HG03342 (cell line): ENCODE measurements at regions not wholly inside any gene's neighbourhood (a gene's known extent, or its start where the extent isn't known, plus 50 kb on each side); places are given as distances from the start of the nearest gene placed in this dataset.
A peak's percentile ranks its signal among the peaks of the same experiment; 100 is the strongest.
"Not testable (repeated sequence)": the region's sequence is repeated elsewhere in the genome, so short reads cannot be mapped to it uniquely, and the experiment has no call there.

Source experiments
- ATAC-seq: cut with Tn5 transposase; IDR thresholded peaks from one replicate; pipeline ENCODE4 v1.9.1; 2021; ENCODE audit warnings: mild to moderate bottlenecking, moderate library complexity; ENCODE audit not compliant: unreplicated experiment

DNA sequence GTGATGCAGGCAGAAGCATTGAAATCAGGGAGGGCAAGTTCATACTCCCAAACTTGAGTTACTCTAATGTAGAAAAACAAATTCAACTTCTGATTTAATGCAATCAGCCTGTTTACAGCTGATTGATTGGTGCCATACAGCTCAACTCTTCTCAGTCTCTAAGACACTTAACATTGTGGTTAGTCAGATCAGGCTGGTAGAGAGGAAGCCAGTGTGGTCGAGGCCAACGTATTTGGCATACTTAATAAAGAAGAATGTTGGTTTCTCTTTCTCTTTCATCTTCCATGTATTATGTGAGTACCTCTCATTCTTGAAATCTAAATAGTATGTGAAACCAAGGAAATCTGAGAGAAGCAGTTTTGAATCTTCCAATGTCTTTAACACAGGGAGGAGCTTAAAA lies 255.0 kb upstream of the SLITRK1 start:
- ATAC-seq: peak; percentile 85

DNA sequence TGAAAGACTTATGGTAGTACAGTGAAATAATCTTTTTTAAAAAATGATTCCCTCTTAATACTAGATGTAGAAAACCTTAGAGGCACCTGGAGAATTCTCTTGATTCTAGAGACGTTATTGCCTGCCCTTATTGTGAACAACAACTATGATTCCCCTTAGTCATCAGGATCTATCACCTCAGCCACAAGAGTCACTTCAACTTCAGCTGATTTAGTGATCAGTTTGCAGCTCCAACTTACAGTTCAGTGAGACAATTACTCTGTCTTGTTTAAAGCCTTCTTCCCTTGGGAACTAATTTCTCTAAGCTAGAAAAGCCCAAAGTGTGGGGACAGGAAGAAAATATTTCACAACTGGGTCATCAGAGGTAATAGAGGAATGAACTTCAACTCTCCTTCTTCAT lies 254.3 kb upstream of the SLITRK1 start:
- ATAC-seq: no peak

DNA sequence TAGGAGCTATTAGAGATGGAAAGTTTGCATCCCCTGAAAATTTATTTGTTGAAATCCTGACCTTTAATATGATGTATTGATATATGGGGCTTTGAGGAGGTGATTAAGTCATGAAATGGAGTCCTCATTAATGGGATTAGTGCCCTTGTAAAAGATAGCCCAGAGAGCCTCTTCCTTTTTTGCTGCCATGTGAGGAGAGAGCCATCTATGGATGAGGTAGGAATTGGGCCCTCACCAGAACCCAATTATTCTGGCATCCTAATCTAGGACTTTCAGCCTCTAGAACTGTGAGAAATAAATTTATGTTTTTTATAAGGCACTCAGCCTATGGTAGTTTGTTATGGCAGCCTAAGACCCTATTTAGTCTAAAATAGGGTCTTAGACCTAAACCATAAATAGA lies 250.2 kb upstream of the SLITRK1 start:
- no peak for ATAC-seq

DNA sequence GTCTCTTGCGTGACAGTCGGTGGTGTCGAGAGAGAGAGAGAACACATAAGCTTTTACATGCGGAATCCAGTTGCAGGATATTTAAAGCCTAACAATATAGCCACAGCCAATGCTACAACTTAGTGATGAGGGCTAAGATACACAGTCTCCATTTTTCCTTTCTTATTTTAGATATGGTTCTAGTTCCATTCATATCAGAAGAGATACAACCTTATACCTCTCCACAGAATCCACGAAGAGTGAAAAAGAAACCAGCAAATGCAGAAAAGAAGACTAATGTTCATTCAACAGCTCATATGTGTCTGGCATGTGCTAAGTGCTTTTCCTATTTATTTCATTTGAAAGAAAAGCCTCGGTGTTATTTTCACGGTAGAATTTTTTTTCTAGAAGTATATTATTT lies 249.0 kb upstream of the SLITRK1 start:
- no peak for ATAC-seq

DNA sequence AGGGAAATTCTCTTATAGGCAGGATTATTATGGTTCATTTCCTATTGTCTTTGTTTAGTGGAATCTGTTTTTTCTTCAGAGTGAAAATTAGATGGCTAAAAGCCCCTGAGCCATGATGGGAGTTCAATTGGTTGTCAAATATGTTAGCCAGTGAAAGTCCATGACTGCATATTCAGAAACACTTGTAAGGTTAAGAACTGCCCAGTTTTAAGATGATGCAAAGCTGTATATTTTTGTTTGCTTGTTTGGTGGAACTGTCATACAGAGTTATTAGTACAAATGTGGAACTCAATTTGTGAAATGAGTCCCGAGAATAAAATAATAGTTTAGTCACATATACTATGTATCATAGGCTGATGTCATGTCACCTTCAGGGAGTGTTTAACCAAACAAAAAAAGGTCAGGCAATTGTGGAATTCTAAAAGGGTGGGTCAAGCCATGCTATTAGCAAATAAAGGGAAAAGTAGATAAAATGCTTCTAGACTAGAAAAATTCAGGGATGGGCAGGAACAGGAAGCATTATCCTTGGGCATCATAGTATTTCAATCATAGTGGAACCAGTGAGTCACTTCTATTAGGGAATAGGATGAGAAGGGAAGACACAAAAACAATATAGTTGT lies 248.3 kb upstream of the SLITRK1 start:
- no peak for ATAC-seq

DNA sequence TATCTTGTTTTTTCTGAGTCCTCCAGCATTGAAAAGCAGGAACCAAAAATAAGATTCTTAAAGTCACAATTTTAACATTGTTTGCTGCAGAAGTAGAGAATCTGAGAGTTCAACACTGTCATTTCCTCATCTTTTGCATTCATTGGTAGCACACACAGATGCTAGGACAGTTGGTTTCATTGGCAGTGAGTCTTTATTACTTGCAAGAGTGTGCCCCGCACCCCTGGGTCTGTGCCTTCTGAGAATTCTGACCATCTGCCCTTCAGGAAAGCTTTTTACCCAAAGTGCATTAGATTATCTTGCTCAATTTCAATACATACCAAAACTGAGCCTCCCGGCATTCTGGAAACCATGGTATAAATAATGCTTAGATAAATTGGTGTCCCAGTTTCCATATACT lies 247.7 kb upstream of the SLITRK1 start:
- ATAC-seq: no peak

DNA sequence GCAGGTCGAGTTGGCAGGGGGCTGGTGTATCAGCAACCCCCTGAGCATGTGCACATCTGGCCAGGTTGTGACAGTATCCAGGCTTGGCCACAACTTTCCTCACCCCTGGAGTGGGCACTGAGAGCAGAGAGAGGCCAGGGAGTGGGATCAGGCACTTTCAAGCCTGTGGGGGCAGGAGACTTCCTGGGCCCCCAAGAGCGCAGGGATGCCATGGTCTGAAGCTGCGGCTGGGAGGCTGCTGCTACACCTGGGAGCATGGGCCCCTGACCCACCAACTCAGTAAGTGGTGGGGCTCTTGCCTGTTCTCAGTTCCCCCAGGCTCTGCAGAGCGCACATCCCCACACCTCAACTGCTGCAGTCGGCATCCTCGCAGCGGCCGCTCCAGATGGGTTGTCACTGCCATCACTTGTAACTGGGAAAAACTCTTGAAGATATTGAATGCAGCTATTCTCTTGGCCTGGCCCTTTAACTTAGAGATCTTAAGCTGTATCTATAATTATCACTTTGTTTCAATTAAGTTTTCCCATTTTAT lies 245.4 kb upstream of the SLITRK1 start:
- ATAC-seq: no peak

DNA sequence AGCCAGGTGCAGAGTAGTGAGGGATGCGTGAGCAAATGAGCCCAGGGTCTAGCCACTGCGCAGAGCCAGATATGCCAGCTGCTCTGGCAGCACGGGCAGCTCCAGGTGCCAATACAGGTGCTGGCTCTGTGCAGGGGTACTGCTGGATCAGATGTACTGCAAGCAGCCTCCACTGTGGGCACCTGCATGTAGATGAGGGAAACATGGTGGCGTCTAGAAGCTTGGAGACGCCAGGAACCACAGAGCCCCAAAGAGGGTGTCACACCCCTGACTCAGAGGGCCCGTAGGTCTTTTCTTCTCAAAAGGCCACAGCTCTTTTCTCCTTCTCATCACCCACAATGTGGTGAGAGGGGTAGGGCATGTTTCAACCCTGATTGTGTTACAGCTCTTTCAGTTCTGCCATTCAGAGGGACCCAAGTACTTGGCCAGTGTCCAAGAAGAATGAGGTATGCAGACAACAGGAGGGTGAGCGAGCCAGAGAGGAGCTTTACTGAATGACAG lies 244.4 kb upstream of the SLITRK1 start:
- no peak for ATAC-seq

DNA sequence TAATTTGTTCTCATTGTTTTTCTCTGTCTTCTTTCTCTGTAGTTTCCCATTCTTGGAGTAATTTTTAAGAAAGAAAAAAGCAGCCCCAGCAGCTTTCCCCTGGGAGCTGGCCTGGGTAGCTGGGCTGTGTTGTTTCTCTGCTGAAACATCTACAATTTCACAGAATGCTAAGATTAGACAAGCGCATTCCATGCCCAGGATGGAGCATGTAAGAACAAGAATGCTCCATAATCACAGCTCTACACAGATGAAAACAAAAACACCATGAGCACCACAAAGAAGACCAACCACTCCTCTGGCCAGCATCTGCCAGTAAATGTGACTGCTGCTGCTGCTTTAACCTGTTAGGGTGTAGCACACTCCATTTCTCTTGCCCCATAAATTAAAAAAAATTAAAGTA lies 239.2 kb upstream of the SLITRK1 start:
- no peak for ATAC-seq

DNA sequence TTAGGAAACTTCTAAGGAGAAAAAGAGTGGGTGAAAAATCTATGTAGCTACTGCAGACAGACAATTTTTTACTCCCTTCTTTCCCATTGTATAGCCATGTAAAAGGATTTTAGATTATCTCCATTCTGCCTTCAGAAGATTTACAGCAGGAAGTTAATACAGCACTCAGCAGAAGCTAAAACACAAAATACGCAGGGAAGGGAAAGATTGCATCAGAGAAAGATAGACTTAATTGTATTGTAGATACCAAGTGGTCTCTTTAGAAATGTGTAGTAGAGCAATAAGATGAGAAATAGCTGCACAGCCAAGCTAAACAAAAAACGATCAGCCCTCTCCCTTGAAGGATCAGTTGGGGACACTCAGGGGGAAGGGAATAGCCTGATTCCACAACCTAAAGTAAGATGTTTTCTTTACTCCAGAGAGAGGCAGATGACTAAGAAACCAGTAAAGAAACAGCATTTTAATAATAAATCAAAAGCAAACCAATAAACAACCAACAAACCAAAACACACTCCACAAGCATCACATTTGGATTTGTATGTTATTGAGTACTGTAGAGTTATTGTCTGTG lies 236.7 kb upstream of the SLITRK1 start:
- ATAC-seq: no peak

DNA sequence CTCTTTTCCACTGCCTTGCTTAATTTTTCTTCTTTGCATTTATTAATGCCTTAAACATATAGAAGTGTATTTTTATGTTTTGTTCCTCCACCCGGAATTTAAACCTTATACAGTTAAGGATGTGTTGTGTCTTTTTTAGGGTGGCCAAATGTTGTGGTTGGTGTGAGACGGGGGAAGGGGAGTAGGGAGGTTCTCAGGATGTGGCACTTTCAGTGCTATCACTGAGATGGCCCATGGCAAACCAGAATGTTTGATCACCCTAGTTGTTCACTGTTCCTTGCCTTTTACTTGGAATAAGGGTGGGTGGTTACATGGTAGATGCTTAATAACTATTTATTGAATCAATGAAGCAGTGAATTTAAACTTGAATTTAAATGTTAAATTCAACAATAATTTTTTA lies 216.0 kb upstream of the SLITRK1 start:
- no peak for ATAC-seq

DNA sequence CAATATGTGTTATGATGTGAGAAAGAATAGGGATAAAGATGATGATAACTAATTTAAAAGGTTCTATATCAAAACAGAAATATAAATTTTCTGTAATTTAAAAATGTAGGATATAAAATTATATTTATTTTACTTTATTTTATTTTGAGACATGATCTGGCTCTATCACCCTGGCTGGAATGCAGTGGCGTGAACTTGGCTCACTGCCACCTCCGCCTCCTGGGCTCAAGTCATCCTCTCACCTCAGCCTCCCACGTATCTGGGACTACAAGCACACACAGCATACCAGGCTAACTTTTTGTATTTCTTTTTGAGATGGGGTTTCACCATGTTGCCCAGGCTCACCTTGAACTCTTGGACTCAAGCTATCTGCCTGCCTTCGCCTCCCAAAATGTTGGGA lies 214.9 kb upstream of the SLITRK1 start:
- ATAC-seq: no peak

DNA sequence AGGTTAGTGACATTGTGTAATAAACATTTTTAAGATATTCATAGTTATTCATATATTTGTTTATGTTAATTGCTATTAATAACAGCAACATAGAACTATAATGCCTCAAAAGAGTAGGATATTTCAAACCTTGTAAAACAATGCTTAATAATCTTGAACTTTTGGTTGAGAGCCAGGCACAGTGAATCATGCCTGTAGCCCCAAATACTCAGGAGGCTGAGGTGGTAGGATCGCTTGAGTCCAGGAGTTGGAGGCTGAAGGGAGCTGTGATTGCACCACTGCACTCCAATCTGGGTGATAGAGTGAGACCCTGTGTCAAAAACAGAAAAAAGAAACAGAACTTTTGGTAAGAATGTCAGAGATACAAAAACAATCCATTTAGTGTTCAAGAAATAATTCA lies 213.9 kb upstream of the SLITRK1 start:
- ATAC-seq: no peak

DNA sequence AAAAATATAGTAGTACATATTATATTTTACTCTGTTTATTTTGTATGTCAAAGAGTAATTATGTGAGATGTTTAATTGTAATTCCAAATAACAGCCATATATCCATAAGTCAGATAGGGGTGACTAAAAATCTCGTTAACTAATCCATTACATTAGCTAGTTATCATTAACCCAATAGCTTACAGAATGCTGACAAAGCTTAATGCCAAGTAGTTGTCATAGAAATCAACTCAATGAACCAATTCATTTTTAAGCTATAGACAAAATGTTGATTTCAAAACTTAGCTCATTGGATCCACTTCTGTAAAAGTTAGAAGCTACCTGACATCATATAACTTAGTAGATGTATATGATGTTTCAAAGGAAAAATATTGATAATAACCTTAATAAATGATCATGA lies 206.7 kb upstream of the SLITRK1 start:
- ATAC-seq: no peak

DNA sequence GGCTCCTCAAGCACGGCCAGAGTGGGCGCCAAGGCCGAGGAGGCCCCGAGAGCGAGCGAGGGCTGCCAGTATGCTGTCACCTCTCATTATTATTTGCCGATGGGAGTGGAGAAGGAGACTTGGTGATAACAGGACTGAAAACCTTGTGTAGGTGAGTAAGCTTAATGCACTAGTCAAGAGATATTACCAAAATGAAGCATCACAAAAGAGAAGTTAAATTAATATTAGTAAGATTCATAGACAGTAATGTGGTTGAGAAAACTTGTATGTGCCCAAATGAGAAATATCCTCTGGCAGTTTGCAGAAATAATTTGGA lies 204.5 kb upstream of the SLITRK1 start:
- no peak for ATAC-seq

DNA sequence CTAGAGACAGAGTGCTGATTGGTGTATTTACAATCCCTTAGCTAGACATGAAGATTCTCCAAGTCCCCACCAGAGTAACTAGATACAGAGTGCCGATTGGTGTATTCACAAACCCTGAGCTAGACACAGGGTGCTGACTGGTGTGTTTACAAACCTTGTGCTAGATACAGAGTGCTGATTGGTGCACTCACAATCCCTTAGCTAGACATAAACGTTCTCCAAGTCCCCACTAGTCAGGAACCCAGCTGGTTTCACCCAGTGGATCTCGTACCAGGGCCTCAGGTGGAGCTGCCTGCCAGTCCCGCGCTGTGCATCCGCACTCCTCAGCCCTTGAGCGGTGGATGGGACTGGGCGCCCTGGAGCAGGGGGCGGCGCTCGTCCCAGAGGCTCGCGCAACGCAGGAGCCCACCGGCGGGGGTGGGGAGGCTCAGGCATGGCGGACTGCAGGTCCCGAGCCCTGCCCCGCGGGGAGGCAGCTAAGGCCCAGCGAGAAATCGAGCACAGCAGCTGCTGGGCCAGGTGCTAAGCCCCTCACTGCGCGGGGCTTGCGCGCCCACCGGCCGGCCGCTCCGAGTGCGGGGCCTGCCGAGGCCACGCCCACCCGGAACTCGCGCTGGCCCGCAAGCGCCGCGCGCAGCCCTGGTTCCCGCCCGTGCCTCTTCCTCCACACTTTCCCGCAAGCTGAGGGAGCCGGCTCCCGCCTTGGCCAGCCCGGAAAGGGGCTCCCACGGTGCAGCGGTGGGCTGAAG lies 204.0 kb upstream of the SLITRK1 start:
- not testable (repeated sequence) for ATAC-seq

DNA sequence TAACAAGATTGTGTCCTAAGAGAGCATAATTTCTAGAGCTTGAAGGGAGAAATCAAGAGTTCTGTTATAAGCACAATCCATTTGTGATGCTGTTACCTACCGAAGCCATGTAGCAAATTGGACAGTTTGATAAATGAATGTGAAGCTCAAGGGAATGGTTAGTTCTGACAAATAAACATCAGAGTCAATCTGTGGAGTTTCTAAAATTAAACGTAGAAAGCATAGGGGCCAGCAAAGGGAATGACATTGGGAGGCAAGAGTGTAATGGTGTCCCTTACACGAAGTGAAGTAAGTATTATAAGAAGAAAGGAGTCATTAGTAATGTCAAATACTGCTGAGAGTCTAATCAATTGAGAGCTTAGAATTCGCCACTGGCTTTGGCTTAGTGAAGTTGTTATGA lies 200.2 kb upstream of the SLITRK1 start:
- ATAC-seq: no peak

DNA sequence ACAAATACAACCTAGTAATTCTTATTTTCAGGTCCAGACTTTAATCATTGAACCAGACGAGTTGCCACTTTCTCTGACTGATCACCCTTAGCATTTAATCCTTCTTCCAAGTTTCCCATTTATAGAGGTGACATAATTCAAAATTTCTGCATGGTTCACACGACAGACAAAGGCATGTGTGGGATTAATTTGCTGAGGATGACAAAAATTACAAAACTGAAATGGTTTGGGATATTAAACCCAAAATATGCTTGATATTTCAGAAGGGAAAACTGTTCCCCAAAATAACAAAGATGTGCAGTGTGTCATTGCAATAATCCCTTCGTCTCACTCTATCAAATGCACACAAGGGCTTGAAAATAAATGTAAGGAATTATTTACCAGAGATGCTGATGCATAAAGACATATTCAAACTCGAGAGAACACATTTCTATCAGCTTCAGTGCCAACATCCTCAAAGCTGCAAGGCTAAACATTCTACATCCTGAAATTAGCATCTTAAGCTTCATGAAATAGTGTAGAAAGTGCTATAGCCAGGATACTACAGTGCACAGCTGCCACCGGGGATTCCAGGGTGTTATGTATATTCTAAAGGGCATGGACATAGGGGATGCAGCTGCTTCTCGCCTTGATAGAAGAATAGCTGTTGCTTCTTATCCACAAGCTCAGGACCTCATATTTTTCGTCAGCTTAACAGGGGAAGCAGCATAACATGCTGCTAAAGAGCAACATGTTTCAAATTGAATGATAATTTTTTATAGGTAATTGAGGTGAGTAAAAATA lies 198.7 kb upstream of the SLITRK1 start:
- ATAC-seq: no peak

DNA sequence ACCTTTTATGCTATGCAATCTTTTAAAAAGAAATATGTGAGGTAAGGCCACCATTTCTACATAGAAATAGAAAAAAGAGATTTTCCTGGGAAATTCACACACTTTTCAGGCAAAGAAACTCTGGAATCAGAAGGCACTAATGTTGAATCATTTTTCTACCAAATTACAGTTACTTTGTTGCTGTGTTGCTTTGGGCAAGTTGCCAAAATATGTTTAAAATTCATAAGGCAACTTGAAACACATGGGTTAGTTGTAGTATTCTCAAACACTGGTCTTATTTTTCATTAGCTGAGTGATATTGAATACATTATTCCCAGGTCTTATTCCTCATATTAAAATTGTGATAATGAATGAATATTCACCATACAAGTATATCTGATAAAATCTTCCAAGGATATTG lies 195.0 kb upstream of the SLITRK1 start:
- no peak for ATAC-seq

DNA sequence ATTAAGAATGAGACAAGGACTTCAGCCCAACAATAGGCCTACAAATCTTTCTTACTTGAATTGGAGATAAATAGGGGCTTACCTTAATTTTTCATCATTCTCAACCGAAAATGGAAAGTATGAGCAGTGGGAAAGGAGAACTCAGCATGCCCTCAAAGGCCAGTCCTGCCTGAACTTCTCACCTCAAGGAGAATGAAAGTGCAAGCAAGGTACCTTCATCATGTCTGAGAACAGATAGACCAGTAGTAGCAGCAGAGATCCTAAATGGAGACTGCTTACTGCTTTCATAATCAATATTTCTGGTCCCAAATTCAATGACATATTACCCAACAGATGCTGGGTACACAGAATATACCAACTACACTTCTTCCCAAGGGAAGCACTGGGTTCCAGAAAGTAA lies 194.0 kb upstream of the SLITRK1 start:
- ATAC-seq: no peak

DNA sequence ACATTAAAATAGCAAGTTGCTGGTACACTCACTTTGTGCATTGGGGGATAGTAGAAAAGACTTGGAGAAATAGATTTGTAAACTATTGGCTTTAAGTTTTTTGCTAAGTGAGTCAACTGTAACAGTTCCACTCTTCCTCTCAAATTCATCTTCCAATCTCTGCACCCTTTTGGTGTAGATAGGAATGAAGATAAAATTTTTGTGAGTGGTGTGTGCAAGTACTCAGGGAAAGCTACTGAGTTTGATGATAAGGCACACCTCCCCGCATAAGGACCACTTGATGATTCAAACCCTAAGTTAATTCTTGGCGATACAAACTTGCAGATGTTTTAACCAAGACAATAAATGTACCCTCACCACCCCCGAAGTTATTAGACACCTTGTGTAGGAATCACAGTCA lies 168.3 kb upstream of the SLITRK1 start:
- ATAC-seq: no peak
